ENCODE measurements at regions not wholly inside any gene's neighbourhood (a gene's known extent, or its start where the extent isn't known, plus 50 kb on each side); places are given as distances from the start of the nearest gene placed in this dataset.
"Not testable (repeated sequence)": the region's sequence is repeated elsewhere in the genome, so short reads cannot be mapped to it uniquely, and the experiment has no call there.

DNA sequence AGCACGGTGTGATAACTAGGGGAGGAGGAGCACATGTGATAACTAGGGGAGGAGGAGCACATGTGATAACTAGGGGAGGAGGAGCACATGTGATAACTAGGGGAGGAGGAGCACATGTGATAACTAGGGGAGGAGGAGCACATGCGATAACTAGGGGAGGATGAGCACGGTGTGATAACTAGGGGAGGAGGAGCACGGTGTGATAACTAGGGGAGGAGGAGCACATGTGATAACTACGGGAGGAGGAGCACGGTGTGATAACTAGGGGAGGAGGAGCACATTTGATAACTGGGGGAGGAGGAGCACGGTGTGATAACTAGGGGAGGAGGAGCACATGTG lies 85.7 kb downstream of the DACT2 start:
- TF ChIP-seq POLR2AphosphoS5, POLR2A (IDR thresholded peaks at IDR 0.05): not testable (repeated sequence)
- TF ChIP-seq, protein P1, sequence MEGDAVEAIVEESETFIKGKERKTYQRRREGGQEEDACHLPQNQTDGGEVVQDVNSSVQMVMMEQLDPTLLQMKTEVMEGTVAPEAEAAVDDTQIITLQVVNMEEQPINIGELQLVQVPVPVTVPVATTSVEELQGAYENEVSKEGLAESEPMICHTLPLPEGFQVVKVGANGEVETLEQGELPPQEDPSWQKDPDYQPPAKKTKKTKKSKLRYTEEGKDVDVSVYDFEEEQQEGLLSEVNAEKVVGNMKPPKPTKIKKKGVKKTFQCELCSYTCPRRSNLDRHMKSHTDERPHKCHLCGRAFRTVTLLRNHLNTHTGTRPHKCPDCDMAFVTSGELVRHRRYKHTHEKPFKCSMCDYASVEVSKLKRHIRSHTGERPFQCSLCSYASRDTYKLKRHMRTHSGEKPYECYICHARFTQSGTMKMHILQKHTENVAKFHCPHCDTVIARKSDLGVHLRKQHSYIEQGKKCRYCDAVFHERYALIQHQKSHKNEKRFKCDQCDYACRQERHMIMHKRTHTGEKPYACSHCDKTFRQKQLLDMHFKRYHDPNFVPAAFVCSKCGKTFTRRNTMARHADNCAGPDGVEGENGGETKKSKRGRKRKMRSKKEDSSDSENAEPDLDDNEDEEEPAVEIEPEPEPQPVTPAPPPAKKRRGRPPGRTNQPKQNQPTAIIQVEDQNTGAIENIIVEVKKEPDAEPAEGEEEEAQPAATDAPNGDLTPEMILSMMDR (IDR thresholded peaks at IDR 0.05) = not testable (repeated sequence)

All from stomach (tissue), 4 donors.